ENCODE measurements at regions not wholly inside any gene's neighbourhood (a gene's known extent, or its start where the extent isn't known, plus 50 kb on each side); places are given as distances from the start of the nearest gene placed in this dataset.
"Not testable (repeated sequence)": the region's sequence is repeated elsewhere in the genome, so short reads cannot be mapped to it uniquely, and the experiment has no call there.

- DNase-seq (ENCODE audit: low read depth in 2 of 2): peak in 1 of 2 donors; percentile 18
Measured at GRCh38 chr13:65946387-65946786, 1283.7 kb downstream of the PCDH9 start.

DNA sequence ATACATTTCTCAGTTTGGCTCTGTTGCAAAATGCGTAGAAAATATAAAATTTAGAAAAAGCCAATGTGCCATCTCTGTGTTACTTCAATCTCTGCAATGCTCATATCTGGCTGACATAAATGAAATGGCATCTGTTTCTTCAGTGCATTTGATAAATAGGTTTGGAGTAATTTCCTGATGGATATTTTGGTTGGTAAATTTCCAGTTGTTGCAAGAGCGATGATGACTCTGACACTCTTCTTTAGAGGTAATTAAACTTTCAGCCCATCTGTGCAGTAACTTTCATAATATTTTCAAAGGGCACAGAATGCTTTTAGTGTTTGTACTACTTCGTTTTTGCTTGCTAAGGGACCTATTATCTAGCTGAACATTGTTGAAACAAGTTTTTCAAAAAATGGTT, 1286.4 kb downstream of the PCDH9 start:
- DNase-seq (ENCODE audit: low read depth in 2 of 2): peak; percentile 53 to 72

DNA sequence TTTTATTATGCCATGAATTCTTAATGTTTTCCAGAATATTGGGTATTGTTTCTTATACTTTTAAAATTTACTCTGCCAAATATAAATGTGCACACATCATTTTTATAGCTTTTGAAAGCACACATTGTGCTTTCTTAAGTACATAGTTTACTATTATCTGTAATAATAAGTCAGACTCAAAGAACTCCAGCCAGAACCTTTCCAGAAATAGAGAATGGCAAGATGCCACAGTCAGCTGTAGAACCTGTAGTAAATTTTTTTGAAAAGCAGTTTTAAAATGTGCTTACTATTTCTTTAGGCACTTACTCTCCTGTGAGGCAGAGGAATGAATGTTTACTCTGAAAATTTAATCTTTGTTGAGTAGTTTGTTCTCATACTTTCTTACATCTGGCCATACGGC, 1287.1 kb downstream of the PCDH9 start:
- DNase-seq (ENCODE audit: low read depth in 2 of 2): peak in 1 of 2 donors; percentile 2

- no peak for DNase-seq (ENCODE audit: low read depth in 2 of 2)
Measured at GRCh38 chr13:65940720-65941119, 1289.4 kb downstream of the PCDH9 start.

- DNase-seq (ENCODE audit: low read depth in 2 of 2): no peak
Measured at GRCh38 chr13:65937251-65937650, 1292.9 kb downstream of the PCDH9 start.

DNA sequence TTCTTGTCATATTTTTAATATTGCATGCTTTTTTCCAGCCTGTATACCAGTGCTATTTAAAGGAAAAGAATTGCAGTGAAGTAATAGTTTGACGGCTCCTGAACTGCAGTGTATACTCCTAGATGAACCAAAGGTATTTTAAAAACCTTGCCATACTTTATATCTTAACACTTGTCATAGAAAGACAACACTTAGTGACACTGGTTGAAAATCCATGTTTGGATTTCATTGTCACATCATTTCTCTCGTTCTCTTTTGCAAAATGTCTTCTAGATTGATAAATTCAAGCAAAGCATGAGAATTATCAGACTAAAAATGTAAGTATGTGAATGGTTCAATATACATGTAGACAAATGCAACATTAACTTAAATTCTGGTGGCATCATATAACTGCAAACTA, 1293.9 kb downstream of the PCDH9 start:
- no peak for DNase-seq (ENCODE audit: low read depth in 2 of 2)

DNA sequence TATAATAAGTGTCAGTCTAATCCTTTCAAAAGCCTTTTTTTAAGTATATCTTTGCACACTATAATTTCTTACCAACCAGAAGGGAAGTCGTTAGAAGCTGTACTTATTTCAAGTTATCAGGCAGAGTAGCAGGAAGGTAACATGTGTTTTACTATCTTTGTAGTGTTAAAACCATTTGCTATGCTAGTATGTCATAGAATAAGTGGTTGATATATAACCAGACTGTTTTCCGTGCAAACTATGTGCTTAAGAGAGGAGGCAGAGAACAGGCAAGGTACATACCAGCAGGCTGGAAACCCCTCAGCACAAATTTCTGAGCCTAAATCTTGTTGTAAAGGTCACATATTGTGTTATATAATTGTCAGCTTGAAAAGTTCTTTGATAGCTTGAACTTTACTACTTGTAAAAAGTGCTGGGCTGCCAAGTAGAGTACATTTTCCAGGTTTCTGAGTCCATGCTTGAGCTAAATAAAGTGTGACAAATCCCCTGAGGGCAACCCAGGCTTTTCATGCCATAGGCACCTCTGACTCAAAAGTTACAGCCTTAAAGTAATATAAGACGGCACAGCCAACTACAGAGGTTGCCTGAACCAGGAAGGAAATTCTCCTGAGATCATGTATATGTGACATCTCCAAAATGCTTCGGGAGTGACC, 1297.4 kb downstream of the PCDH9 start:
- no peak for DNase-seq (ENCODE audit: low read depth in 2 of 2)

DNA sequence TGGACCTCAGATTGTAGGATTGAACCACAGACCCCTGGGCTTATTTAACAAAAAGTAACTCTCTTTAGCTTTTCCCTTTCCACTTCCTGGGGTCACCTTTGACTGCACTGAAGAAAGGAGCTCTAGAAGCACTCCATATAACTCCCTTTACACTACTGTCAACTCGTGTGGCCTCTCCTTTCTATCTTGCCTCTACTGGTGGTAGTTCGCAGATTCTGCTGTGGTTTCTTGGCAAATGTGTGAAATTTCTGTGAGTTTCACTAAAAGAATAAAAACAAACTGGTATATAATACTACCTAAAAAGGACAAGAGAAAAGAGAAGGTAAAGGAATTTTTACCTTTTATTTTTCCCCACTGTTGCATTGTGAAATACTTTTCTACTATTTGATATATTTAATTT, 1298.1 kb downstream of the PCDH9 start:
- no peak for DNase-seq (ENCODE audit: low read depth in 2 of 2)

GRCh38 chr13:65929436-65929835, 1300.7 kb downstream of the PCDH9 start:
- no peak for DNase-seq (ENCODE audit: low read depth in 2 of 2)

GRCh38 chr13:65926750-65927171, 1303.4 kb downstream of the PCDH9 start:
- peak; percentile 5 to 52 for DNase-seq (ENCODE audit: low read depth in 2 of 2)

DNA sequence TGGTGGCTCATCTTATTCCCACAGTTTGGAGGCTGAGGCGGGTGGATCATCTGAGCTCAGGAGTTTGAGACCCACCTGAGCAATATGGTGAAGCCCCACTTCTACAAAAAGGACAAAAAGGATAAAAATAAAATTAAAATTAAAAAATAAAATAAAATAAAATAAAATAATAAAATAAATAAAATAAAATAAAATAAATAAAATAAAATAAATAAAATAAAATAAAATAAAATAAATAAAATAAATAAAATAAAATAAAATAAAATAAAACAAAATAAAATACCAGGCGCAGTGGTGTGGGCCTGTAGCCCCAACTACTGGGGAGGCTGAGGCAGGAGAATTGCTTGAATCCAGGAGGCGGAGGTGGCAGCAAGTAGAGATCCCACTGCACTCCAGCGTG, 1307.3 kb downstream of the PCDH9 start:
- DNase-seq (ENCODE audit: low read depth in 2 of 2): not testable (repeated sequence)

- DNase-seq (ENCODE audit: low read depth in 2 of 2): no peak
Measured at GRCh38 chr13:65921933-65922332, 1308.2 kb downstream of the PCDH9 start.

GRCh38 chr13:65917731-65918130, 1312.4 kb downstream of the PCDH9 start:
- DNase-seq (ENCODE audit: low read depth in 2 of 2): no peak

- DNase-seq (ENCODE audit: low read depth in 2 of 2): peak; percentile 10 to 33
Measured at GRCh38 chr13:65915195-65915594, 1314.9 kb downstream of the PCDH9 start.

- peak; percentile 22 to 84 for DNase-seq (ENCODE audit: low read depth in 2 of 2)
Measured at GRCh38 chr13:65914716-65915115, 1315.4 kb downstream of the PCDH9 start.

DNA sequence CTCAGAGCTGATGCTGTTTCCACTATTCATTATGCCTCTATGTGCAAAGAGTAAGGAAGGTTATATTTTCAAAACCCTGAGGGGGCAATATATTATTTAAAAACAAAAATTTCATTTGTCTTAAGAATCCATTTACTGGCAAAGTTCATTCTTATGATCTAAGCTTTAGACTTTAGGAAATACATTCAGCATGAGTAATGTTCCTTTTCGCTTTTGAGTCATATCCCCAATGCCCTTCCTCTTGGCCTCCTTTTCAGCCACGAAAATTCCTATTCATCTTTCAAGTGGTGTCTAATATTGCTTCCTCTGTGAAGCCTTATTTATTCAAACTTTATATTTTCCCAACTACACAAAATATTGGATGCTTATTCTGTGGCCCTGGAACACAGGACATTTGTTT, 1317.0 kb downstream of the PCDH9 start:
- DNase-seq (ENCODE audit: low read depth in 2 of 2): peak; percentile 17 to 94

DNA sequence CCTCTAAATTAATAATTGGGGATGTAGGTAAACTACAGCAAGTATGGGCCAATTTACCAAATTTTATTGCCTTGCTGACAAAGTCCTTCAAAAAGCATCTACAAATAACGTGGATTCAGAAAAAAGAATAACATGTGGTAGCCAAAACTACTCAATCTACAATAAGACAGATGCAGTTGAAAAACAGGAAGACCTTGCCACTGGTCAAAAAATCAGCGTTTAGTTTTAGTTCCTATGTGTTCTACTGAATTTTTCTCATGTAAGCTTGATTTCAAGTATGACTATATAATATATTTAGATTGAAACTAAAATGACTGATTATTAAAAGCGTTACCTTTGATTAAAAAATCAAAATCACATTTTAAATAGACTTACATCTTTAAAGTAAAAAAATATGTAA, 1317.6 kb downstream of the PCDH9 start:
- peak in 1 of 2 donors; percentile 73 for DNase-seq (ENCODE audit: low read depth in 2 of 2)

DNA sequence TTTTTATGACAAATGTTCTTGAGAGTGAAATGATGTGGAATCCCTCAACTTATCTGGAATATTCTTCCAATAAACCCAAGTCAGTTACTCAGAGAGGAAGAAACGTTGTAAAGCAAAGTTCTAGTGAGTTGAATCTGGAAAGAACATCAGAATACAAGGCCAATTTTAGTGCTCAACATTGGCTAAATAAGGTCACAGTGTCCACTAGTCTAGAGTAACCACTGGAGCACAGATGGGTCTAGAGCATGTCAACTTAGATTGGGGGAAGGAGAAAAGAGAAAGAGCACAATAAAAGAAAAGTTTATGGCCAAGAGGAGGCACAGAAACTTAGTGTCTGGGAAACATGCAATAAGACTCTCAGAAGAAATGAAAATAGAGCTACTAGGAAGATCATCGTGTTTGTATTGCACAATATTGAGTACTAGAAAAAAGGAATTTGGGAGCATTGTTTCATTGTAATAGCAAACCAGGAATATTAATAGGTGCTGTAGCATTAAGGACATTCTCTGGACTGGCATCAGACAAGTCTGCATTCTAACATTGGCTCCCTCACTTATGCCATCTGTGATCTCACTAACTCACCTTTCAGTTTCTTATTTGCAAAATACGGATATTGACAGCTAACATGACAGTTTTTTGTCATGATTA, 1318.5 kb downstream of the PCDH9 start:
- no peak for DNase-seq (ENCODE audit: low read depth in 2 of 2)

DNA sequence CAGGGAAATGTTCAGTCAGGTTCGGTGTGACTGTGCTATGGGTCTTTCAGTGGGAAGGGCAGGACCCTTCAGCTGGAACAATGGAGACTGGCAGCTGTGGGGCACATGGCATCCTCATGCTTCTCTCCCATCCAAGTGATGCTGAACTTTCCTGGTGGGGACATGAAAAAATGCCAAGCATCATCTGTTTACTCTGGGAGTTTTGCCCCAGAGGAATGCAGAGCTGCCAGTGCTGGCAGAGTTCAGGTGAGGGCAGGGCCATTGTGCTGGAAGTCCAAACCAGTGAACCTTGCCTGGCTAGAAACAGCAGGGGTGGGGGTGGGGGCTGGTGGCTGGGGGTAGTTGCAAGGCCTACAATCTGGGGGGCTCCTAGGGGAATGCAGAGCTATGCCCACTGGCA, 1320.6 kb downstream of the PCDH9 start:
- DNase-seq (ENCODE audit: low read depth in 2 of 2): no peak

- peak in 1 of 2 donors; percentile 4 for DNase-seq (ENCODE audit: low read depth in 2 of 2)
Measured at GRCh38 chr13:65907666-65908525, 1322.2 kb downstream of the PCDH9 start.

- DNase-seq (ENCODE audit: low read depth in 2 of 2): no peak
Measured at GRCh38 chr13:65901723-65902122, 1328.4 kb downstream of the PCDH9 start.

DNA sequence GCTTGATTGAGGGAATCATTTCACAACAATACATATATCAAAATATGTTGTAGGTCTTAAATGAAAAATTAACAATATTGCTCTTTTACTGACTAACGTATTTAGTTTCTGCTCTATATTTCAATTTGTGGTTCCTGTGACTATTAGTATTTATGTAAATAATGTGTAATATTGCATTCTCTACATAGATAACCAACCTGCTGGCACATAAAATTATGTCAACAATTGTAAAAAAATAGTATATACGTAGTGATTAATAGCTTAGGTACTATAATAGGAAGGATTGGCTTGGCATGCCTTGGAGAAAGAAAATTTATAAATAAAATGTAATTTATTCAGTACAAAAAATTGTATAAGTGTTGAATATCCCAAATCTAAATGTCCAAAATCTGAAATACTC, 1336.1 kb downstream of the PCDH9 start:
- DNase-seq (ENCODE audit: low read depth in 2 of 2): no peak
